Tibial nerve (tissue), 4 donors: ENCODE measurements at regions not wholly inside any gene's neighbourhood (a gene's known extent, or its start where the extent isn't known, plus 50 kb on each side); places are given as distances from the start of the nearest gene placed in this dataset.

ENCODE experiments used
- DNase-seq, 2 donors: peaks; one replicate each; pipeline ENCODE4 v3.0.0-alpha.2; 2019; ENCODE audit warnings: low spot score in 2 of 2
- H3K27ac ChIP-seq, 4 donors: fragments of 200-600 bp; sonication (generic) in 3 of 4; one replicate each; pipeline ENCODE4 v1.5.1; 2017 to 2019; ENCODE audit warnings: mild to moderate bottlenecking in 1 of 4
- H3K27me3 ChIP-seq, 2 donors: fragments of 200-600 bp; sonication (generic) in 1 of 2; one replicate each; pipeline versions ENCODE4 v1.5.1 to v1.6.0; 2017 to 2019
- H3K36me3 ChIP-seq, 3 donors: fragments of 200-600 bp; sonication (generic); one replicate each; pipeline ENCODE4 v1.5.1; 2018 to 2019
- H3K4me1 ChIP-seq, 4 donors: fragments of 200-600 bp; sonication (generic) in 3 of 4; one replicate each; pipeline ENCODE4 v1.5.1; 2017 to 2019
- H3K4me3 ChIP-seq, 4 donors: fragments of 200-600 bp; sonication (generic) in 3 of 4; one replicate each; pipeline ENCODE4 v1.5.1; 2017 to 2019; ENCODE audit warnings: mild to moderate bottlenecking in 1 of 4, moderate library complexity in 1 of 4
- H3K9me3 ChIP-seq, 4 donors: fragments of 200-600 bp; sonication (generic) in 3 of 4; one replicate each; pipeline ENCODE4 v1.5.1; 2017 to 2019
- CTCF ChIP-seq, 5 experiments: fragments of 200-600 bp in 3 of 5; fragments of 450-650 bp in 2 of 5; sonication (generic) in 3 of 5; IDR thresholded peaks; one replicate each; pipeline ENCODE4 v1.5.1; 2016 to 2019; ENCODE audit warnings: antibody characterized with exemption in 5 of 5, mild to moderate bottlenecking in 3 of 5, moderate library complexity in 2 of 5
- EP300 ChIP-seq, 2 donors: sonication (generic); formaldehyde crosslinking; IDR thresholded peaks; one replicate each; pipeline ENCODE4 v1.6.1; 2017; ENCODE audit warnings: antibody characterized with exemption in 2 of 2, mild to moderate bottlenecking in 1 of 2
- POLR2A ChIP-seq, 2 donors: fragments of 450-650 bp; IDR thresholded peaks; one replicate each; pipeline ENCODE4 v1.6.1; 2017; ENCODE audit warnings: antibody characterized with exemption in 2 of 2, mild to moderate bottlenecking in 2 of 2, moderate library complexity in 2 of 2
- WGBS, 2 donors: methylation state at CpG; one replicate each; pipeline ENCODE4 v1.1.5; 2018; 5-methylcytosine and 5-hydroxymethylcytosine counted together

- DNase-seq: no peak
- Histone ChIP-seq H3K27ac (no peak overlapping the region), H3K27me3 (no peaks in the 10 kb centered on the region), H3K4me1 (no peaks in the 10 kb centered on the region), H3K36me3 (no peaks in the 10 kb centered on the region), H3K9me3 (peaks cover 0 to 21% (median 0%) of the 10 kb centered on the region in 4 donors), H3K4me3 (no peak overlapping the region)
- no peak for TF ChIP-seq CTCF (IDR thresholded peaks at IDR 0.05)
- no peak for TF ChIP-seq EP300 (IDR thresholded peaks at IDR 0.05)
- no peak for TF ChIP-seq POLR2A (IDR thresholded peaks at IDR 0.05)
Observed at GRCh38 chr14:37977481-37977880, 230.2 kb upstream of the SSTR1 start.

DNA sequence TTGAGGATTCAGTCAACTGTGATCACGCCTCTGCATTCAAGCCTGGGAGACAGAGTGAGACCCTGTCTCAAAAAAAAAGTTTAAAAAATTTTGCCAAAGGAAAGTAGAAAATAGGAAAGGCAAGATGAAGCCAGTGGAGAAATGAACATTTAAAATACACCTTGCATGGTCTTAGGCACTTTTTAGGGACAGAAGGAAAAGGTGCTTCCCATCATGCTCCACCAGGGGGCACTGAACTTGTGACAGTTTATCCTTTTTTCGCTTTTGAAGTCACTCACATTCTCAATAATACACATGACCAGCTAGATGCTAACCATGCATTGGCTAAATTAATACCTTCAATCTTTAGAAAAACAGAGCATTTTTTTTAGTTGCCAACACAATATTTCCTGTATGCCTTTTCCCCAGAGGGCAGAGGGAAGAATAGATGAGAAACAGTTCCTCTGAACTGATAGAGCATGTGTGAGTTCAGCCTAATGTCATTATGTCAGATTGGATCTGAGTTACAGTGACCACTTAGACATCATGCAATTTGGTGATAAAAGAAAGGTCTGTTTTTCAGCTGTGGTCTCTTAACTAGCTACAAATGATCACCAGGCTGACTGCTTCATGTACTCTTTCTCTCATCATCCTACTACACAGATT lies 221.8 kb upstream of the SSTR1 start:
- Histone ChIP-seq H3K4me3 (no peak overlapping the region), H3K4me1 (no peaks in the 10 kb centered on the region), H3K27me3 (no peaks in the 10 kb centered on the region), H3K27ac (no peak overlapping the region), H3K9me3 (peaks cover 0 to 10% (median 0%) of the 10 kb centered on the region in 4 donors), H3K36me3 (no peaks in the 10 kb centered on the region)
- WGBS, 2 donors: 53 to 57% methylated on average over 2 of the region's 2 CpGs
- peak in 1 of 2 donors; percentile 36 for DNase-seq
- TF ChIP-seq EP300 (IDR thresholded peaks at IDR 0.05): no peak
- peak; percentile 51 to 61 (median 58) for TF ChIP-seq CTCF (IDR thresholded peaks at IDR 0.05)
- no peak for TF ChIP-seq POLR2A (IDR thresholded peaks at IDR 0.05)

DNA sequence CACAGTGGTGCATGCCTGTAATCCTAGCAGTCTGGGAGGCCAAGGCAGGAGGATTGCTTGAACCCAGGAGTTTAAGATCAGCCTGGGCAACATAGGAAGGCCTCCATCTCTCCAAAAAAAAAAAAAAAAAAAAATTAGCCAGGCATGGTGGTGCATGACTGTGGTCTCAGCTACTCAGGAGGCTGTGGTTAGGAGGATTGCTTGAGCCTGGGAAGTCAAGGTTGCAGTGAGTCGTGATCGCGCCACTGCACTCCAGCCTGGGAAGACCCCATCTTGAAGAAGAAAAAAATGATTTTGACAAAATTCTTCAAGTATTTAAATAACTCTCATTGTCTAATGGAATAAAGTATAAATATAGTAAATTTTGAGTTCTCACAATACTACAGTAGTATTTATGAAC lies 219.2 kb upstream of the SSTR1 start:
- no peak for TF ChIP-seq CTCF (IDR thresholded peaks at IDR 0.05)
- TF ChIP-seq POLR2A (IDR thresholded peaks at IDR 0.05): no peak
- TF ChIP-seq EP300 (IDR thresholded peaks at IDR 0.05): no peak
- WGBS, 2 donors: 93% methylated on average over 3 of the region's 3 CpGs
- Histone ChIP-seq H3K4me3 (no peak overlapping the region), H3K4me1 (no peaks in the 10 kb centered on the region), H3K27ac (no peak overlapping the region), H3K9me3 (no peaks in the 10 kb centered on the region), H3K27me3 (no peaks in the 10 kb centered on the region), H3K36me3 (no peaks in the 10 kb centered on the region)
- DNase-seq: no peak

DNA sequence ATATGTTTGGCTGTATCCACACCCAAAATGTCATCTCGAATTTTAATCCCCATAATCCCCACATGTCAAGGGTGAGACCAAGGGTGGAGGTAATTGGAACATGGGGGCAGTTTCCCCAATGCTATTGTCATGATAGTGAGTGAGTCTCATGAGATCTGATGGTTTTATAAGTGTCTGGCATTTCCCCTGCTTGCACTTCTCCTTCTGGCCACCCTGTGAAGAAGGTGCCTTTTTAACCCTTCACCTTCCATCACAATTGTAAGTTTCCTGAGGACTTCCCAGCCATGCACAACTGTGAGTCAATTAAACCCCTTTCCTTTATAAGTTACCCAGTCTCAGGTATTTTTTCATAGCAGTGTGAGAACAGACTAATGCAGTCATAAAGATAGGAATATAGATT lies 216.7 kb upstream of the SSTR1 start:
- TF ChIP-seq EP300 (IDR thresholded peaks at IDR 0.05) (no peak), POLR2A (IDR thresholded peaks at IDR 0.05) (no peak), CTCF (IDR thresholded peaks at IDR 0.05) (no peak)
- WGBS, 2 donors: 36 to 40% methylated on average over 1 of the region's 1 CpG
- Histone ChIP-seq H3K4me3 (no peak overlapping the region), H3K27me3 (no peaks in the 10 kb centered on the region), H3K9me3 (no peaks in the 10 kb centered on the region), H3K27ac (no peak overlapping the region), H3K36me3 (no peaks in the 10 kb centered on the region), H3K4me1 (no peaks in the 10 kb centered on the region)
- no peak for DNase-seq

DNA sequence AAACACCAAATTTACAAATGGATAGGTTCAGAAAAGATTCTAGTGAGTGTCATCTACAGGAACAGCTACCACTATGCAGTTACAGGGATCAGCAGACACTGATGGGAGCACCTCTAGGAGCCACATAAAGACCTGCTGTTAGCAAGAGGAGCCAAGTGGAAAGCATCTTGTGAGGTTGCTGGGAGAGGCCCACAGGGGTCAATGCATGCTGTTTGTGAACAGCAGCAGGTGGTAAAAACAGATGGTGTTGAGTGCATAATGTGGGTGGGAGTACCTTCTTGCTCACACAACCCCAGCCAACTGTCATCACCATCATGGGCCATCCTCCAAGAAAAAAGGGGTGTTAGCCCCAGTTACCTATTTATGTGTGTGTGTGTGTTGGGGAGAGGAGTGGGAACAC lies 215.2 kb upstream of the SSTR1 start:
- DNase-seq: no peak
- Histone ChIP-seq H3K4me1 (no peaks in the 10 kb centered on the region), H3K27ac (no peak overlapping the region), H3K36me3 (no peaks in the 10 kb centered on the region), H3K4me3 (no peak overlapping the region), H3K9me3 (no peaks in the 10 kb centered on the region), H3K27me3 (no peaks in the 10 kb centered on the region)
- TF ChIP-seq POLR2A (IDR thresholded peaks at IDR 0.05) (no peak), EP300 (IDR thresholded peaks at IDR 0.05) (no peak), CTCF (IDR thresholded peaks at IDR 0.05) (no peak)
